ENCODE measurements at regions not wholly inside any gene's neighbourhood (a gene's known extent, or its start where the extent isn't known, plus 50 kb on each side); places are given as distances from the start of the nearest gene placed in this dataset.

DNA sequence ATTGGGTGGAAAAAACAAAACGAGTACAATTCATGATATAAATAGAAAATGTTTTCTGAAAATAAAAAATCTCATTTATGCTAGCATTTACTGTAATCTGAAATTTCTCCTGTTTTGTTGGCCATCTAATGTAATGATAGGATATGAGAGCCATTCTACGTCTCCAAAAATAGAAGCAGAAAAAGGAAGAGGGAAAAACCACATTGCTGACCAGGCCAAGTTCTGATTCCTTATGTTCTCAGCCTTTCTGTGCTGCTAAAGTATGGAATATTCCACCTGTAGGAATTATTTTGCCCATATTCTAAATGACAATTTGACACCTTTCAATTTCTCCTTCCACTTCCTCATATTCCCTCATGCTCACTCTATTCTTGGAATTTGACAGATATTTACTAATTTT is 110.2 kb downstream of the TBXT start:
- no peaks in the 10 kb centered on the region for H4K20me1 ChIP-seq (ENCODE audit: control insufficient read depth, insufficient read depth, low read length, poor library complexity, severe bottlenecking)
- H3K9me3 ChIP-seq (ENCODE audit: control extremely low read depth in 1 of 3, control insufficient read depth in 2 of 3, insufficient read depth in 1 of 3, low read length in 2 of 3), result peaks cover 1 to 10% (median 4%) of the 10 kb centered on the region in 3 donors
- H3K4me2 ChIP-seq (replicated peaks; ENCODE audit: low read depth, low read length, poor library complexity, severe bottlenecking), result no peak overlapping the region
- no peaks in the 10 kb centered on the region for H3K36me3 ChIP-seq (replicated peaks in 1 of 2; ENCODE audit: control extremely low read depth in 1 of 2, control insufficient read depth in 1 of 2, extremely low read depth in 1 of 2, insufficient read depth in 2 of 2, low read length in 1 of 2)
- Mint-ChIP-seq H3K27ac (no peak overlapping the region), H3K27me3 (peaks cover 3% of the 10 kb centered on the region), H3K9me3 (ENCODE audit: insufficient read depth) (peaks cover 4% of the 10 kb centered on the region), H3K4me1 (no peaks in the 10 kb centered on the region), H3K4me3 (no peak overlapping the region)
- no peaks in the 10 kb centered on the region for H3K4me1 ChIP-seq (ENCODE audit: control insufficient read depth in 2 of 2, insufficient read depth in 2 of 2, low read length in 2 of 2)
- ATAC-seq (ENCODE audit: low read depth) (no peak), DNase-seq (no peak)
- H3K79me2 ChIP-seq (ENCODE audit: control insufficient read depth, insufficient read depth, low read length), result no peaks in the 10 kb centered on the region
- no peak for TF ChIP-seq EZH2 (IDR thresholded peaks at IDR 0.05; ENCODE audit: borderline replicate concordance, insufficient read depth, low read depth, low read length, poor library complexity, severe bottlenecking)
- TF ChIP-seq, protein P1, sequence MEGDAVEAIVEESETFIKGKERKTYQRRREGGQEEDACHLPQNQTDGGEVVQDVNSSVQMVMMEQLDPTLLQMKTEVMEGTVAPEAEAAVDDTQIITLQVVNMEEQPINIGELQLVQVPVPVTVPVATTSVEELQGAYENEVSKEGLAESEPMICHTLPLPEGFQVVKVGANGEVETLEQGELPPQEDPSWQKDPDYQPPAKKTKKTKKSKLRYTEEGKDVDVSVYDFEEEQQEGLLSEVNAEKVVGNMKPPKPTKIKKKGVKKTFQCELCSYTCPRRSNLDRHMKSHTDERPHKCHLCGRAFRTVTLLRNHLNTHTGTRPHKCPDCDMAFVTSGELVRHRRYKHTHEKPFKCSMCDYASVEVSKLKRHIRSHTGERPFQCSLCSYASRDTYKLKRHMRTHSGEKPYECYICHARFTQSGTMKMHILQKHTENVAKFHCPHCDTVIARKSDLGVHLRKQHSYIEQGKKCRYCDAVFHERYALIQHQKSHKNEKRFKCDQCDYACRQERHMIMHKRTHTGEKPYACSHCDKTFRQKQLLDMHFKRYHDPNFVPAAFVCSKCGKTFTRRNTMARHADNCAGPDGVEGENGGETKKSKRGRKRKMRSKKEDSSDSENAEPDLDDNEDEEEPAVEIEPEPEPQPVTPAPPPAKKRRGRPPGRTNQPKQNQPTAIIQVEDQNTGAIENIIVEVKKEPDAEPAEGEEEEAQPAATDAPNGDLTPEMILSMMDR (IDR thresholded peaks at IDR 0.05), result no peak
- H3K27ac ChIP-seq (ENCODE audit: low read length in 2 of 2), result no peak overlapping the region
- 50% methylated on average over 1 of the region's 2 CpGs for WGBS (ENCODE audit: insufficient coverage)
- intact Hi-C loops (cut with micrococcal nuclease), result no loop called here
- H3K27me3 ChIP-seq (replicated peaks in 1 of 4; ENCODE audit: control extremely low read depth in 1 of 4, control insufficient read depth in 3 of 4, insufficient read depth in 4 of 4, low read length in 3 of 4), result no peaks in the 10 kb centered on the region
- no peak overlapping the region for H3K4me3 ChIP-seq (ENCODE audit: control extremely low read depth in 1 of 5, extremely low read depth in 1 of 5, insufficient read depth in 1 of 5, low read depth in 2 of 5, low read length in 4 of 5)
- POLR2A ChIA-PET, result no interaction called here
- H3K9ac ChIP-seq (ENCODE audit: low read length), result no peak overlapping the region
- H2AFZ ChIP-seq (ENCODE audit: insufficient read depth, low read depth, low read length, poor library complexity, severe bottlenecking), result no peak overlapping the region
- CTCF ChIA-PET, result no interaction called here

- no peaks in the 10 kb centered on the region for H3K27me3 ChIP-seq (replicated peaks in 1 of 4; ENCODE audit: control extremely low read depth in 1 of 4, control insufficient read depth in 3 of 4, insufficient read depth in 4 of 4, low read length in 3 of 4)
- no peak overlapping the region for H3K4me3 Mint-ChIP-seq
- no peak overlapping the region for H3K9ac ChIP-seq (ENCODE audit: low read length)
- CTCF ChIA-PET, result no interaction called here
- 89% methylated on average over 3 of the region's 4 CpGs for WGBS (ENCODE audit: insufficient coverage)
- H3K9me3 Mint-ChIP-seq (ENCODE audit: insufficient read depth), result peaks cover 8% of the 10 kb centered on the region
- H3K4me2 ChIP-seq (replicated peaks; ENCODE audit: low read depth, low read length, poor library complexity, severe bottlenecking), result no peak overlapping the region
- no peak overlapping the region for H3K27ac Mint-ChIP-seq
- no peak overlapping the region for H3K4me3 ChIP-seq (ENCODE audit: control extremely low read depth in 1 of 5, extremely low read depth in 1 of 5, insufficient read depth in 1 of 5, low read depth in 2 of 5, low read length in 4 of 5)
- H3K4me1 Mint-ChIP-seq, result no peaks in the 10 kb centered on the region
- POLR2A ChIA-PET, result no interaction called here
- ATAC-seq (ENCODE audit: low read depth) (no peak), DNase-seq (no peak)
- intact Hi-C loops (cut with micrococcal nuclease), result no loop called here
- TF ChIP-seq, protein P1 (IDR thresholded peaks at IDR 0.05), result no peak
- TF ChIP-seq EZH2 (IDR thresholded peaks at IDR 0.05; ENCODE audit: borderline replicate concordance, insufficient read depth, low read depth, low read length, poor library complexity, severe bottlenecking), result no peak
- H4K20me1 ChIP-seq (ENCODE audit: control insufficient read depth, insufficient read depth, low read length, poor library complexity, severe bottlenecking), result no peaks in the 10 kb centered on the region
- H3K36me3 ChIP-seq (replicated peaks in 1 of 2; ENCODE audit: control extremely low read depth in 1 of 2, control insufficient read depth in 1 of 2, extremely low read depth in 1 of 2, insufficient read depth in 2 of 2, low read length in 1 of 2), result no peaks in the 10 kb centered on the region
- no peak overlapping the region for H3K27ac ChIP-seq (ENCODE audit: low read length in 2 of 2)
- H2AFZ ChIP-seq (ENCODE audit: insufficient read depth, low read depth, low read length, poor library complexity, severe bottlenecking), result no peak overlapping the region
- H3K27me3 Mint-ChIP-seq, result peaks cover 3% of the 10 kb centered on the region
- no peaks in the 10 kb centered on the region for H3K79me2 ChIP-seq (ENCODE audit: control insufficient read depth, insufficient read depth, low read length)
- peaks cover 1 to 12% (median 4%) of the 10 kb centered on the region in 3 donors for H3K9me3 ChIP-seq (ENCODE audit: control extremely low read depth in 1 of 3, control insufficient read depth in 2 of 3, insufficient read depth in 1 of 3, low read length in 2 of 3)
- H3K4me1 ChIP-seq (ENCODE audit: control insufficient read depth in 2 of 2, insufficient read depth in 2 of 2, low read length in 2 of 2), result no peaks in the 10 kb centered on the region
These were observed 111.0 kb downstream of the TBXT start for GRCh38 chr6:166056637-166057036.

All from B cell (primary cell).